H9 (cell line): ENCODE measurements at regions not wholly inside any gene's neighbourhood (a gene's known extent, or its start where the extent isn't known, plus 50 kb on each side); places are given as distances from the start of the nearest gene placed in this dataset.

Source experiments
- DNase-seq: peaks from one replicate; pipeline ENCODE4 v3.0.0-alpha.2; 2017
- H2AFZ ChIP-seq: one replicate; pipeline ENCODE4 v1.6.1; 2013; ENCODE audit warnings: mild to moderate bottlenecking, low read length, control low read depth, moderate library complexity
- H2AK5ac ChIP-seq: 2 replicates; pipeline ENCODE4 v1.6.1; 2013; ENCODE audit warnings: low read length, control low read depth, mixed read lengths; ENCODE audit not compliant: insufficient read length
- H2BK120ac ChIP-seq: one replicate; pipeline ENCODE4 v1.6.1; 2013; ENCODE audit warnings: low read depth, mild to moderate bottlenecking, low read length, control low read depth, inconsistent platforms; ENCODE audit not compliant: poor library complexity, severe bottlenecking
- H2BK12ac ChIP-seq: 2 replicates; pipeline ENCODE4 v1.6.1; 2013; ENCODE audit warnings: low read length, control low read depth, mixed read lengths, low read depth; ENCODE audit not compliant: insufficient read length
- H2BK15ac ChIP-seq: 2 replicates; pipeline ENCODE4 v1.6.1; 2013; ENCODE audit warnings: low read depth, low read length, control low read depth
- H2BK20ac ChIP-seq: one replicate; pipeline ENCODE4 v1.6.1; 2013; ENCODE audit warnings: low read depth, mild to moderate bottlenecking, low read length, control low read depth, inconsistent platforms; ENCODE audit not compliant: poor library complexity, severe bottlenecking
- H2BK5ac ChIP-seq: 2 replicates; pipeline ENCODE4 v1.6.1; 2013; ENCODE audit warnings: low read length, control low read depth, mixed read lengths; ENCODE audit not compliant: insufficient read length
- H3K14ac ChIP-seq: 2 replicates; pipeline ENCODE4 v1.6.1; 2013; ENCODE audit warnings: low read length, control low read depth; ENCODE audit not compliant: insufficient read depth
- H3K18ac ChIP-seq: 2 replicates; pipeline ENCODE4 v1.6.1; 2013; ENCODE audit warnings: low read depth, mild to moderate bottlenecking, mixed read lengths, low read length, control low read depth; ENCODE audit not compliant: insufficient read length
- H3K23ac ChIP-seq: 2 replicates; pipeline ENCODE4 v1.6.1; 2013; ENCODE audit warnings: low read length, control low read depth, mixed read lengths, low read depth; ENCODE audit not compliant: insufficient read length
- H3K23me2 ChIP-seq: 2 replicates; pipeline ENCODE4 v1.6.1; 2013; ENCODE audit warnings: low read depth, mild to moderate bottlenecking, mixed read lengths, low read length, control low read depth; ENCODE audit not compliant: insufficient read length, poor library complexity, severe bottlenecking
- H3K27ac ChIP-seq: 2 replicates; pipeline ENCODE4 v1.5.1; 2013; ENCODE audit warnings: low read length, control low read depth, mixed read lengths, low read depth; ENCODE audit not compliant: insufficient read length
- H3K27me3 ChIP-seq: 2 replicates; pipeline ENCODE4 v1.6.1; 2013; ENCODE audit warnings: low read length, control low read depth, inconsistent platforms; ENCODE audit not compliant: insufficient read depth
- H3K4ac ChIP-seq: 2 replicates; pipeline ENCODE4 v1.6.1; 2013; ENCODE audit warnings: low read depth, mild to moderate bottlenecking, control low read depth, inconsistent platforms, low read length, moderate library complexity
- H3K4me1 ChIP-seq: 2 replicates; pipeline ENCODE4 v1.6.1; 2013; ENCODE audit warnings: low read length, control low read depth, inconsistent platforms; ENCODE audit not compliant: insufficient read depth
- H3K4me2 ChIP-seq: 2 replicates; pipeline ENCODE4 v1.6.1; 2013; ENCODE audit warnings: low read length, control low read depth, mixed read lengths; ENCODE audit not compliant: insufficient read length, insufficient read depth
- H3K56ac ChIP-seq: 2 replicates; pipeline ENCODE4 v1.6.1; 2013; ENCODE audit warnings: low read depth, mild to moderate bottlenecking, mixed read lengths, low read length, control low read depth; ENCODE audit not compliant: insufficient read length
- H3K79me1 ChIP-seq: 2 replicates; pipeline ENCODE4 v1.6.1; 2013; ENCODE audit warnings: low read depth, mild to moderate bottlenecking, moderate library complexity, low read length, control low read depth, inconsistent platforms; ENCODE audit not compliant: insufficient read depth, poor library complexity, severe bottlenecking
- H3K79me2 ChIP-seq: 2 replicates; pipeline ENCODE4 v1.6.1; 2013; ENCODE audit warnings: low read length, control low read depth, inconsistent platforms; ENCODE audit not compliant: insufficient read depth
- H3K9ac ChIP-seq: 2 replicates; pipeline ENCODE4 v1.6.1; 2013; ENCODE audit warnings: low read length, control low read depth, mixed read lengths; ENCODE audit not compliant: insufficient read length; ENCODE audit errors: extremely low read depth
- H3K9me3 ChIP-seq: one replicate; pipeline ENCODE4 v1.6.1; 2013; ENCODE audit warnings: low read depth, low read length, inconsistent platforms; ENCODE audit not compliant: control insufficient read depth
- H3T11ph ChIP-seq: one replicate; pipeline ENCODE4 v1.6.1; 2013; ENCODE audit warnings: mild to moderate bottlenecking, low read length, control low read depth, inconsistent platforms
- H4K20me1 ChIP-seq: one replicate; pipeline ENCODE4 v1.6.1; 2013; ENCODE audit not compliant: control insufficient read depth, insufficient read length, insufficient read depth
- H4K5ac ChIP-seq: 2 replicates; pipeline ENCODE4 v1.6.1; 2013; ENCODE audit warnings: low read depth, mild to moderate bottlenecking, mixed read lengths, low read length, control low read depth; ENCODE audit not compliant: insufficient read length
- H4K8ac ChIP-seq: replicated peaks from 2 replicates; pipeline ENCODE4 v1.6.1; 2013; ENCODE audit warnings: low read length, control low read depth, mixed read lengths, low read depth; ENCODE audit not compliant: insufficient read length
- H4K91ac ChIP-seq: 2 replicates; pipeline ENCODE4 v1.6.1; 2013; ENCODE audit warnings: low read depth, mild to moderate bottlenecking, moderate library complexity, mixed read lengths, low read length, control low read depth; ENCODE audit not compliant: insufficient read length
- H3K27ac Mint-ChIP-seq, 3 experiments: 2 replicates in 2 of 3; 3 replicates in 1 of 3; pipeline ENCODE4 v1.8.0; 2020 to 2021; ENCODE audit warnings: mixed read lengths in 3 of 3, mild to moderate bottlenecking in 1 of 3, moderate library complexity in 1 of 3
- H3K27me3 Mint-ChIP-seq: 2 replicates; pipeline ENCODE4 v1.8.0; 2021; ENCODE audit warnings: low read depth, mild to moderate bottlenecking, moderate library complexity, mixed read lengths
- H3K36me3 Mint-ChIP-seq, 3 experiments: 2 replicates in 2 of 3; 3 replicates in 1 of 3; pipeline ENCODE4 v1.8.0; 2020 to 2021; ENCODE audit warnings: low read depth in 3 of 3, mixed read lengths in 3 of 3; ENCODE audit not compliant: insufficient read depth in 1 of 3
- H3K4me1 Mint-ChIP-seq, 2 experiments: 2 replicates each; pipeline ENCODE4 v1.8.0; 2020; ENCODE audit warnings: mixed read lengths in 2 of 2
- H3K4me3 Mint-ChIP-seq, 2 experiments: 2 replicates in 1 of 2; 3 replicates in 1 of 2; pipeline ENCODE4 v1.8.0; 2020 to 2021; ENCODE audit warnings: mild to moderate bottlenecking in 2 of 2, mixed read lengths in 2 of 2, moderate library complexity in 1 of 2
- H3K9me3 Mint-ChIP-seq, 2 experiments: 2 replicates in 1 of 2; 3 replicates in 1 of 2; pipeline ENCODE4 v1.8.0; 2020; ENCODE audit warnings: mild to moderate bottlenecking in 2 of 2, mixed read lengths in 2 of 2, moderate library complexity in 1 of 2
- WGBS: extraction: QIAGEN DNeasy Blood & Tissue Kit; methylation state at CpG from one replicate; pipeline ENCODE4 v1.1.7; 2013; ENCODE audit warnings: missing lambda C conversion rate, low lambda C conversion rate, mixed read lengths; ENCODE audit not compliant: insufficient read length; ENCODE audit errors: extremely low coverage; 5-methylcytosine and 5-hydroxymethylcytosine counted together
- TF ChIP-seq, protein P1 (sequence below): fragments of 200-600 bp; sonication (generic); conservative IDR thresholded peaks from 3 replicates; pipeline ENCODE4 v1.8.0; 2021; ENCODE audit warnings: antibody characterized with exemption, mild to moderate bottlenecking

DNA sequence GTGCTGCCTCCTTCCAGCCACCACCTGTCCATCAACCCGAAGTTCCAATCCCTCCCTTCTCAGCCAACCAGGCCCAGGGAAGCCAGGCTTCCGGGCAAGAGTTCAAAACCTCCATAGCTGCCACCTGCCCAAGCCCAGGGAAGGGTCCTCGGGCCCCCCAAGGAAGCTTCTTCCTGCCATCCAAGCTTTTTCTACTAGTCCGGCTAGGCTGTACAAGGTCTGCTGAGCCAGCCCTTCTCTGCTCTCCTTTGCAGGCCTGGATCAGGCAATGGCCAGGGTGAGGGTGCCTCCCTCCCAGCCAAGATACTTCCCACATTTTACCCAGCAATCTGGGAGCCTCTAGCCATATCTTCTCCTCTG, 96.2 kb downstream of the PJA1 start:
- no peaks in the 10 kb centered on the region for H3K4me1 ChIP-seq
- no peak overlapping the region for H2BK20ac ChIP-seq
- H4K91ac ChIP-seq, result no peak overlapping the region
- H2BK120ac ChIP-seq, result no peak overlapping the region
- no peak overlapping the region for H3K4me2 ChIP-seq
- no peak overlapping the region for H2BK12ac ChIP-seq
- Mint-ChIP-seq H3K27me3 (peaks cover 27% of the 10 kb centered on the region), H3K27ac (no peak overlapping the region), H3K4me1 (peaks cover 4 to 6% of the 10 kb centered on the region in 2 experiments; a peak in 2 of 4 replicates), H3K9me3 (peaks cover 56 to 79% of the 10 kb centered on the region in 2 experiments), H3K4me3 (no peak overlapping the region), H3K36me3 (no peaks in the 10 kb centered on the region; a peak in 2 of 7 replicates)
- H3K9me3 ChIP-seq, result no peaks in the 10 kb centered on the region
- DNase-seq, result no peak
- no peak overlapping the region for H2AFZ ChIP-seq
- H4K20me1 ChIP-seq, result no peaks in the 10 kb centered on the region
- no peak overlapping the region for H2AK5ac ChIP-seq
- no peak overlapping the region for H3K4ac ChIP-seq
- H3K14ac ChIP-seq, result no peak overlapping the region
- no peaks in the 10 kb centered on the region for H3K23me2 ChIP-seq
- H3K27ac ChIP-seq, result no peak overlapping the region
- no peak overlapping the region for H3K23ac ChIP-seq
- no peak overlapping the region for H4K8ac ChIP-seq
- no CpG with 5 or more reads among the region's 4 CpGs for WGBS
- H3K56ac ChIP-seq, result no peak overlapping the region
- no peaks in the 10 kb centered on the region for H3K79me2 ChIP-seq
- no peak overlapping the region for H4K5ac ChIP-seq
- no peaks in the 10 kb centered on the region for H3K27me3 ChIP-seq
- no peak overlapping the region for H3K9ac ChIP-seq
- H3T11ph ChIP-seq, result no peak overlapping the region
- TF ChIP-seq, protein P1, sequence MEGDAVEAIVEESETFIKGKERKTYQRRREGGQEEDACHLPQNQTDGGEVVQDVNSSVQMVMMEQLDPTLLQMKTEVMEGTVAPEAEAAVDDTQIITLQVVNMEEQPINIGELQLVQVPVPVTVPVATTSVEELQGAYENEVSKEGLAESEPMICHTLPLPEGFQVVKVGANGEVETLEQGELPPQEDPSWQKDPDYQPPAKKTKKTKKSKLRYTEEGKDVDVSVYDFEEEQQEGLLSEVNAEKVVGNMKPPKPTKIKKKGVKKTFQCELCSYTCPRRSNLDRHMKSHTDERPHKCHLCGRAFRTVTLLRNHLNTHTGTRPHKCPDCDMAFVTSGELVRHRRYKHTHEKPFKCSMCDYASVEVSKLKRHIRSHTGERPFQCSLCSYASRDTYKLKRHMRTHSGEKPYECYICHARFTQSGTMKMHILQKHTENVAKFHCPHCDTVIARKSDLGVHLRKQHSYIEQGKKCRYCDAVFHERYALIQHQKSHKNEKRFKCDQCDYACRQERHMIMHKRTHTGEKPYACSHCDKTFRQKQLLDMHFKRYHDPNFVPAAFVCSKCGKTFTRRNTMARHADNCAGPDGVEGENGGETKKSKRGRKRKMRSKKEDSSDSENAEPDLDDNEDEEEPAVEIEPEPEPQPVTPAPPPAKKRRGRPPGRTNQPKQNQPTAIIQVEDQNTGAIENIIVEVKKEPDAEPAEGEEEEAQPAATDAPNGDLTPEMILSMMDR, result no peak
- no peak overlapping the region for H3K18ac ChIP-seq
- no peak overlapping the region for H2BK15ac ChIP-seq
- H2BK5ac ChIP-seq, result no peak overlapping the region
- no peaks in the 10 kb centered on the region for H3K79me1 ChIP-seq
